ENCODE measurements at regions not wholly inside any gene's neighbourhood (a gene's known extent, or its start where the extent isn't known, plus 50 kb on each side); places are given as distances from the start of the nearest gene placed in this dataset.

- TF ChIP-seq E2F6 (IDR thresholded peaks at IDR 0.05): no peak
These were observed 554.9 kb downstream of the MAFB start (continued) for GRCh38 chr20:40134176-40134575.
